GM12878 (cell line): ENCODE measurements at regions not wholly inside any gene's neighbourhood (a gene's known extent, or its start where the extent isn't known, plus 50 kb on each side); places are given as distances from the start of the nearest gene placed in this dataset.

Experiments used
- ATAC-seq: fragments of 200-7000 bp; cut with Tn5 transposase; 3 replicates; pipeline ENCODE4 v1.9.1; 2020; ENCODE audit warnings: mild to moderate bottlenecking, moderate library complexity
- BruUV-seq: library from RNA; stranded (reverse); fragments of 400-500 nt; replicated peaks from 2 replicates; lab custom pipeline; 2021; lab: Mats Ljungman, UMichigan
- CTCF ChIA-PET: fragments of 300-600 bp; sonication (Branson Sonifier 250); formaldehyde crosslinking; extraction: SDS; loops from one replicate; lab custom pipeline; 2021; ENCODE audit warnings: inconsistent platforms; lab: Yijun Ruan, JAX
- POLR2A ChIA-PET: fragments of 350-600 bp; formaldehyde crosslinking; extraction: SDS; loops from one replicate; lab custom pipeline; 2021; ENCODE audit warnings: inconsistent platforms; lab: Charles Lee
- RAD21 ChIA-PET: fragments of 300-600 bp; sonication (Branson Sonifier 250); formaldehyde crosslinking; loops from one replicate; lab custom pipeline; 2023; ENCODE audit warnings: antibody characterized with exemption; ENCODE audit not compliant: unreplicated experiment; lab: Charles Lee
- SMC1A ChIA-PET: fragments of 300-600 bp; sonication (Branson Sonifier 250); formaldehyde crosslinking; loops from one replicate; lab custom pipeline; 2023; ENCODE audit not compliant: unreplicated experiment, uncharacterized antibody; lab: Charles Lee
- DNase-seq: peaks from one replicate; pipeline ENCODE4 v3.0.0-alpha.2; 2011; ENCODE audit warnings: low read depth, low spot score
- FAIRE-seq: peaks from 3 replicates; lab custom pipeline; 2011; peaks lifted over from hg19 to GRCh38; lab: Jason Lieb, UNC
- H2AFZ ChIP-seq: 2 replicates; pipeline ENCODE4 v1.6.0; 2011; ENCODE audit warnings: low read depth, low read length, control low read depth; ENCODE audit not compliant: control insufficient read depth
- H3K27ac ChIP-seq: 2 replicates; pipeline ENCODE4 v1.5.1; 2011; ENCODE audit warnings: control low read depth; ENCODE audit not compliant: control insufficient read depth, insufficient read depth
- H3K27me3 ChIP-seq, 2 experiments: replicated peaks in 1 of 2; 2 replicates each; pipeline versions ENCODE4 v1.6.0 to v1.6.1; 2011; ENCODE audit warnings: low read length in 1 of 2; ENCODE audit not compliant: control insufficient read depth in 2 of 2, insufficient read depth in 2 of 2
- H3K36me3 ChIP-seq, 2 experiments: 2 replicates each; pipeline ENCODE4 v1.5.1; 2011; ENCODE audit warnings: low read length in 1 of 2; ENCODE audit not compliant: control insufficient read depth in 2 of 2, insufficient read depth in 2 of 2
- H3K4me1 ChIP-seq: 2 replicates; pipeline ENCODE4 v1.6.1; 2011; ENCODE audit warnings: mild to moderate bottlenecking, low read length, moderate library complexity, mixed read lengths; ENCODE audit not compliant: control insufficient read depth, insufficient read depth
- H3K4me2 ChIP-seq: 2 replicates; pipeline ENCODE4 v1.6.0; 2011; ENCODE audit warnings: control low read depth; ENCODE audit not compliant: control insufficient read depth, insufficient read depth
- H3K4me3 ChIP-seq: fragments of 200-600 bp; sonication (generic); 2 replicates; pipeline ENCODE4 v1.5.1; 2016
- H3K79me2 ChIP-seq: 2 replicates; pipeline ENCODE4 v1.6.0; 2011; ENCODE audit warnings: low read length; ENCODE audit not compliant: control insufficient read depth, insufficient read depth
- H3K9ac ChIP-seq: 2 replicates; pipeline ENCODE4 v1.8.0; 2011; ENCODE audit warnings: low read length, control low read depth, mixed read lengths; ENCODE audit not compliant: control insufficient read depth, insufficient read depth
- H3K9me3 ChIP-seq: replicated peaks from 3 replicates; pipeline ENCODE4 v1.5.1; 2011; ENCODE audit warnings: mild to moderate bottlenecking, low read length; ENCODE audit not compliant: control insufficient read depth, insufficient read depth
- H4K20me1 ChIP-seq: 2 replicates; pipeline ENCODE4 v1.6.0; 2011; ENCODE audit not compliant: control insufficient read depth, insufficient read depth
- EP300 ChIP-seq, 2 experiments: fragments of 150-350 bp in 1 of 2; IDR thresholded peaks; 2 replicates each; pipeline ENCODE4 v1.6.1; 2011 to 2012; ENCODE audit warnings: low read depth in 2 of 2, low read length in 2 of 2, borderline replicate concordance in 1 of 2, improper control_type of control experiment in 1 of 2, inconsistent platforms in 1 of 2; ENCODE audit not compliant: control insufficient read depth in 1 of 2
- IRF5 ChIP-seq: fragments of 450-650 bp; IDR thresholded peaks from 2 replicates; pipeline ENCODE4 v1.6.1; 2017; ENCODE audit warnings: borderline replicate concordance
- MEF2B ChIP-seq: fragments of 450-650 bp; IDR thresholded peaks from 2 replicates; pipeline ENCODE4 v1.6.1; 2018; ENCODE audit warnings: mild to moderate bottlenecking, moderate library complexity; ENCODE audit not compliant: partially characterized antibody, poor library complexity, severe bottlenecking
- MXI1 ChIP-seq: fragments of 150-350 bp; IDR thresholded peaks from 2 replicates; pipeline ENCODE4 v1.6.1; 2011; ENCODE audit warnings: low read depth, mild to moderate bottlenecking, inconsistent platforms, low read length, improper control_type of control experiment
- POLR2AphosphoS2 ChIP-seq: IDR thresholded peaks from 2 replicates; pipeline ENCODE4 v1.6.1; 2011; ENCODE audit warnings: low read depth, mild to moderate bottlenecking, low read length, improper control_type of control experiment, moderate library complexity
- RAD51 ChIP-seq: fragments of 450-650 bp; IDR thresholded peaks from 2 replicates; pipeline ENCODE4 v1.6.1; 2016; ENCODE audit warnings: moderate library complexity, mild to moderate bottlenecking, inconsistent platforms
- SKIL ChIP-seq: fragments of 450-650 bp; IDR thresholded peaks from 2 replicates; pipeline ENCODE4 v1.6.1; 2017; ENCODE audit warnings: mild to moderate bottlenecking, low read depth, inconsistent platforms; ENCODE audit not compliant: poor library complexity, severe bottlenecking
- ZNF592 ChIP-seq: fragments of 450-650 bp; IDR thresholded peaks from 2 replicates; pipeline ENCODE4 v1.6.1; 2017; ENCODE audit warnings: mild to moderate bottlenecking, moderate library complexity
- WGBS: methylation state at CpG from one replicate; pipeline ENCODE4 v1.1.6; 2016; ENCODE audit warnings: low lambda C conversion rate; ENCODE audit not compliant: insufficient replicate concordance, insufficient coverage; ENCODE audit errors: missing lambda C conversion rate; 5-methylcytosine and 5-hydroxymethylcytosine counted together
- in situ Hi-C: fragments of 300-500 bp; cut with MboI; formaldehyde crosslinking; loops from 9 replicates; pipeline ENCODE4 v1.14.3; 2018; ENCODE audit warnings: mixed read lengths
- intact Hi-C: fragments of 100-400 bp; cut with micrococcal nuclease; formaldehyde crosslinking; loops from one replicate; pipeline ENCODE4 v1.14.2; 2022; ENCODE audit not compliant: unreplicated experiment

- BruUV-seq, result no TSS peak
- POLR2A ChIA-PET, result no interaction called here
- H2AFZ ChIP-seq, result no peak overlapping the region
- no peaks in the 10 kb centered on the region; the same call in 2 of the 3 replicates for H3K9me3 ChIP-seq
- CTCF ChIA-PET, result interaction anchor here (1.1 to 2.1 kb wide), 5 partner anchors 10 to 573 kb away, joined by 4 to 9 read pairs (median 7); no protein-coding TSS in a partner anchor
- H3K36me3 ChIP-seq, result no peaks in the 10 kb centered on the region
- ATAC-seq (no peak), DNase-seq (no peak), FAIRE-seq (no peak)
- SMC1A ChIA-PET, result interaction anchor here (1.4 kb wide), 1 partner anchor 544 kb away, joined by 7 read pairs; no protein-coding TSS in a partner anchor
- no peak overlapping the region for H3K9ac ChIP-seq
- TF ChIP-seq EP300 (IDR thresholded peaks at IDR 0.05; ENCODE audit: borderline replicate concordance in 1 of 2, control insufficient read depth in 1 of 2, low read depth in 2 of 2, low read length in 2 of 2), result no peak
- TF ChIP-seq SKIL, result no peak
- TF ChIP-seq MEF2B, result no peak
- TF ChIP-seq RAD51, result peak; percentile 53; the same call in 1 of the 2 replicates
- no peak for TF ChIP-seq IRF5
- no peak for TF ChIP-seq MXI1
- TF ChIP-seq ZNF592, result no peak
- no peak for TF ChIP-seq POLR2AphosphoS2
- H3K27ac ChIP-seq, result no peak overlapping the region
- no peaks in the 10 kb centered on the region for H3K79me2 ChIP-seq
- 30% methylated on average over 2 of the region's 2 CpGs for WGBS
- intact Hi-C loops (loop anchor here (2.0 kb wide), 2 partner anchors 544 to 576 kb away; no protein-coding TSS in a partner anchor), in situ Hi-C loops (no loop called here)
- H4K20me1 ChIP-seq, result no peaks in the 10 kb centered on the region
- RAD21 ChIA-PET, result interaction anchor here (2.4 kb wide), 1 partner anchor 544 kb away, joined by 15 read pairs; no protein-coding TSS in a partner anchor
- H3K4me2 ChIP-seq, result no peak overlapping the region
- no peaks in the 10 kb centered on the region for H3K4me1 ChIP-seq
- H3K27me3 ChIP-seq, result no peaks in the 10 kb centered on the region; a peak in 1 of 4 replicates
- H3K4me3 ChIP-seq, result no peak overlapping the region
Observed at GRCh38 chr14:78023112-78023511, 147.1 kb upstream of the NRXN3 start.
